ENCODE measurements at regions not wholly inside any gene's neighbourhood (a gene's known extent, or its start where the extent isn't known, plus 50 kb on each side); places are given as distances from the start of the nearest gene placed in this dataset.

GRCh38 chr9:108702681-108703080 is 153.1 kb downstream of the ACTL7B start:
- ChIA-PET POLR2A (no interaction called here), CTCF (ENCODE audit: low intra/inter-chr PET ratio, low total read pairs) (no interaction called here)
- no TSS peak for BruUV-seq (replicated peaks)
- no peak overlapping the region for H3K4me3 ChIP-seq (replicated peaks in 1 of 3; ENCODE audit: insufficient read depth in 1 of 3, low read depth in 2 of 3, low read length in 3 of 3)
- no peak overlapping the region for H3K27ac ChIP-seq (ENCODE audit: extremely low read length, insufficient read depth, low read length)
- H3K79me2 ChIP-seq (ENCODE audit: insufficient read depth, low read length) = no peaks in the 10 kb centered on the region
- no peak for ATAC-seq
- H3K27me3 ChIP-seq (ENCODE audit: control insufficient read depth in 1 of 2, insufficient read depth in 2 of 2, low read length in 2 of 2) = peaks cover 0 to 4% of the 10 kb centered on the region in 2 experiments; a peak in 1 of 5 replicates
- TF ChIP-seq, protein P1, sequence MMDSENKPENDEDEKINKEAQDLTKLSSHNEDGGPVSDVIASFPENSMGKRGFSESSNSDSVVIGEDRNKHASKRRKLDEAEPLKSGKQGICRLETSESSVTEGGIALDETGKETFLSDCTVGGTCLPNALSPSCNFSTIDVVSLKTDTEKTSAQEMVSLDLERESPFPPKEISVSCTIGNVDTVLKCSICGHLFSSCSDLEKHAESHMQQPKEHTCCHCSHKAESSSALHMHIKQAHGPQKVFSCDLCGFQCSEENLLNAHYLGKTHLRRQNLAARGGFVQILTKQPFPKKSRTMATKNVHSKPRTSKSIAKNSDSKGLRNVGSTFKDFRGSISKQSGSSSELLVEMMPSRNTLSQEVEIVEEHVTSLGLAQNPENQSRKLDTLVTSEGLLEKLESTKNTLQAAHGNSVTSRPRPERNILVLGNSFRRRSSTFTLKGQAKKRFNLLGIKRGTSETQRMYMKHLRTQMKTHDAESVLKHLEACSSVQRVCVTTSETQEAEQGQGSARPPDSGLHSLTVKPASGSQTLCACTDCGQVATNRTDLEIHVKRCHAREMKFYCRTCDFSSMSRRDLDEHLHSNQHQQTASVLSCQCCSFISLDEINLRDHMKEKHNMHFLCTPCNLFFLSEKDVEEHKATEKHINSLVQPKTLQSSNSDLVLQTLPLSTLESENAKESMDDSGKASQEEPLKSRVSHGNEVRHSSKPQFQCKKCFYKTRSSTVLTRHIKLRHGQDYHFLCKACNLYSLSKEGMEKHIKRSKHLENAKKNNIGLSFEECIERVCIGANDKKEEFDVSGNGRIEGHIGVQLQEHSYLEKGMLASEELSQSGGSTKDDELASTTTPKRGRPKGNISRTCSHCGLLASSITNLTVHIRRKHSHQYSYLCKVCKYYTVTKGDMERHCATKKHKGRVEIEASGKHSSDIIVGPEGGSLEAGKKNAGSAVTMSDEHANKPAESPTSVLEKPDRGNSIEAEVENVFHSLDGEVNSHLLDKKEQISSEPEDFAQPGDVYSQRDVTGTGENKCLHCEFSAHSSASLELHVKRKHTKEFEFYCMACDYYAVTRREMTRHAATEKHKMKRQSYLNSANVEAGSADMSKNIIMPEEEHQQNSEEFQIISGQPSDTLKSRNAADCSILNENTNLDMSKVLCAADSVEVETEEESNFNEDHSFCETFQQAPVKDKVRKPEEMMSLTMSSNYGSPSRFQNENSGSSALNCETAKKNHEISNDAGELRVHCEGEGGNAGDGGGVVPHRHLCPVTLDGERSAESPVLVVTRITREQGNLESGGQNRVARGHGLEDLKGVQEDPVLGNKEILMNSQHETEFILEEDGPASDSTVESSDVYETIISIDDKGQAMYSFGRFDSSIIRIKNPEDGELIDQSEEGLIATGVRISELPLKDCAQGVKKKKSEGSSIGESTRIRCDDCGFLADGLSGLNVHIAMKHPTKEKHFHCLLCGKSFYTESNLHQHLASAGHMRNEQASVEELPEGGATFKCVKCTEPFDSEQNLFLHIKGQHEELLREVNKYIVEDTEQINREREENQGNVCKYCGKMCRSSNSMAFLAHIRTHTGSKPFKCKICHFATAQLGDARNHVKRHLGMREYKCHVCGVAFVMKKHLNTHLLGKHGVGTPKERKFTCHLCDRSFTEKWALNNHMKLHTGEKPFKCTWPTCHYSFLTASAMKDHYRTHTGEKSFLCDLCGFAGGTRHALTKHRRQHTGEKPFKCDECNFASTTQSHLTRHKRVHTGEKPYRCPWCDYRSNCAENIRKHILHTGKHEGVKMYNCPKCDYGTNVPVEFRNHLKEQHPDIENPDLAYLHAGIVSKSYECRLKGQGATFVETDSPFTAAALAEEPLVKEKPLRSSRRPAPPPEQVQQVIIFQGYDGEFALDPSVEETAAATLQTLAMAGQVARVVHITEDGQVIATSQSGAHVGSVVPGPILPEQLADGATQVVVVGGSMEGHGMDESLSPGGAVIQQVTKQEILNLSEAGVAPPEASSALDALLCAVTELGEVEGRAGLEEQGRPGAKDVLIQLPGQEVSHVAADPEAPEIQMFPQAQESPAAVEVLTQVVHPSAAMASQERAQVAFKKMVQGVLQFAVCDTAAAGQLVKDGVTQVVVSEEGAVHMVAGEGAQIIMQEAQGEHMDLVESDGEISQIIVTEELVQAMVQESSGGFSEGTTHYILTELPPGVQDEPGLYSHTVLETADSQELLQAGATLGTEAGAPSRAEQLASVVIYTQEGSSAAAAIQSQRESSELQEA (CRISPR knock-in tag; IDR thresholded peaks at IDR 0.05; ENCODE audit: not compliant biosample characterization) = no peak
- TF ChIP-seq RERE (CRISPR knock-in tag; IDR thresholded peaks at IDR 0.05; ENCODE audit: low read depth) = no peak
- in situ Hi-C loops (cut with HindIII; ENCODE audit: extremely low pct_ligation_motif_present, low pct_unique_long_range_greater_than_20kb) (no loop called here), intact Hi-C loops (cut with micrococcal nuclease; ENCODE audit: unreplicated experiment) (no loop called here)
- no peaks in the 10 kb centered on the region for H4K20me1 ChIP-seq (ENCODE audit: insufficient read depth, low read length)
- H3K4me2 ChIP-seq (ENCODE audit: low read depth, low read length) = no peak overlapping the region
- 31% methylated on average over 4 of the region's 4 CpGs for WGBS (ENCODE audit: low lambda C conversion rate)
- no peak overlapping the region for H2AFZ ChIP-seq (ENCODE audit: low read length)
- no peak for FAIRE-seq
- no peaks in the 10 kb centered on the region for H3K9me3 ChIP-seq (ENCODE audit: low read length)
- H3K4me1 ChIP-seq (ENCODE audit: insufficient read depth, low read length) = no peaks in the 10 kb centered on the region
- H3K9ac ChIP-seq (ENCODE audit: insufficient read depth, low read depth, low read length) = no peak overlapping the region
- H3K36me3 ChIP-seq (replicated peaks in 1 of 2; ENCODE audit: control insufficient read depth in 1 of 2, insufficient read depth in 2 of 2, low read length in 2 of 2) = no peaks in the 10 kb centered on the region
- no peak for DNase-seq (ENCODE audit: low spot score)

Measured in HepG2 (cell line).